ENCODE measurements at regions not wholly inside any gene's neighbourhood (a gene's known extent, or its start where the extent isn't known, plus 50 kb on each side); places are given as distances from the start of the nearest gene placed in this dataset.

DNA sequence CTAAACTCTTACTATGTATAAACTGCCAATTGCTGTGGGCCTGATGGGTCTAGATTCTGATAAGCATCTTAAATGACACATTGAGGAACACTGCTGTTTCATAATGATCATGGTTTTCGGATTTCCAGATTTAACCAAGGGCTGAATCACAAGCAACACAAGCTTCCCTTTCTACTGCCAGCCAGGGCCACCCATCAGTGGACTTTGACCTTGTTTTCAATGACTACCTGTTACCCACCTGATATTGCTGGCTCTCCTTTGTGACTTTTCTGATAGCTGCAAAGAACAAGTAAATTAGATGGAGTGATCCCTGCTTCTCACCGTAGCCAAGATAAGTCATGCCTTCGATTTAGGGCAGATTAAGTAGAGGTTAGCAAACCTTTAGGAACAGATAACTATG, 259.0 kb downstream of the PAX3 start:
- Histone ChIP-seq H3K4me2 (no peak overlapping the region), H3K27ac (ENCODE audit: low read depth in 2 of 2, low read length in 1 of 2) (no peak overlapping the region), H2AFZ (ENCODE audit: low read depth) (no peak overlapping the region), H3K9me2 (no peaks in the 10 kb centered on the region), H3K4me1 (ENCODE audit: control insufficient read depth in 1 of 2, insufficient read depth in 2 of 2, low read depth in 1 of 2, low read length in 1 of 2) (no peaks in the 10 kb centered on the region), H3F3A (replicated peaks; ENCODE audit: insufficient read depth) (no peaks in the 10 kb centered on the region), H3K27me3 (ENCODE audit: insufficient read depth) (peaks cover 4% of the 10 kb centered on the region; the same call in 1 of the 2 replicates), H4K20me1 (ENCODE audit: insufficient read depth) (no peaks in the 10 kb centered on the region), H3K36me3 (replicated peaks in 1 of 2; ENCODE audit: control insufficient read depth in 1 of 2, insufficient read depth in 2 of 2, low read length in 1 of 2) (no peaks in the 10 kb centered on the region), H3K9me3 (no peaks in the 10 kb centered on the region), H3K4me3 (ENCODE audit: low read depth in 2 of 2, low read length in 1 of 2) (no peak overlapping the region), H3K79me2 (ENCODE audit: insufficient read depth) (no peaks in the 10 kb centered on the region), H3K9ac (no peak overlapping the region)
- ChIA-PET POLR2A (no interaction called here), CTCF (interaction anchor here (3.1 kb wide), 1 partner anchor 15 kb away, joined by 26 read pairs; no protein-coding TSS in a partner anchor)
- no peak for TF ChIP-seq SIN3A (IDR thresholded peaks at IDR 0.05; ENCODE audit: borderline replicate concordance, low read depth, low read length)
- no peak for TF ChIP-seq GABPA (IDR thresholded peaks at IDR 0.05; ENCODE audit: low read depth)
- TF ChIP-seq, protein P1, sequence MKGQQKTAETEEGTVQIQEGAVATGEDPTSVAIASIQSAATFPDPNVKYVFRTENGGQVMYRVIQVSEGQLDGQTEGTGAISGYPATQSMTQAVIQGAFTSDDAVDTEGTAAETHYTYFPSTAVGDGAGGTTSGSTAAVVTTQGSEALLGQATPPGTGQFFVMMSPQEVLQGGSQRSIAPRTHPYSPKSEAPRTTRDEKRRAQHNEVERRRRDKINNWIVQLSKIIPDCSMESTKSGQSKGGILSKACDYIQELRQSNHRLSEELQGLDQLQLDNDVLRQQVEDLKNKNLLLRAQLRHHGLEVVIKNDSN (IDR thresholded peaks at IDR 0.05; ENCODE audit: borderline replicate concordance, low read depth): no peak
- TF ChIP-seq, protein P2, sequence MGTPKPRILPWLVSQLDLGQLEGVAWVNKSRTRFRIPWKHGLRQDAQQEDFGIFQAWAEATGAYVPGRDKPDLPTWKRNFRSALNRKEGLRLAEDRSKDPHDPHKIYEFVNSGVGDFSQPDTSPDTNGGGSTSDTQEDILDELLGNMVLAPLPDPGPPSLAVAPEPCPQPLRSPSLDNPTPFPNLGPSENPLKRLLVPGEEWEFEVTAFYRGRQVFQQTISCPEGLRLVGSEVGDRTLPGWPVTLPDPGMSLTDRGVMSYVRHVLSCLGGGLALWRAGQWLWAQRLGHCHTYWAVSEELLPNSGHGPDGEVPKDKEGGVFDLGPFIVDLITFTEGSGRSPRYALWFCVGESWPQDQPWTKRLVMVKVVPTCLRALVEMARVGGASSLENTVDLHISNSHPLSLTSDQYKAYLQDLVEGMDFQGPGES (IDR thresholded peaks at IDR 0.05; ENCODE audit: low read depth, low read length): no peak
- no peak for TF ChIP-seq PBX3 (IDR thresholded peaks at IDR 0.05)
- TF ChIP-seq FOSL2 (IDR thresholded peaks at IDR 0.05; ENCODE audit: borderline replicate concordance, low read depth): no peak
- TF ChIP-seq, protein P3, sequence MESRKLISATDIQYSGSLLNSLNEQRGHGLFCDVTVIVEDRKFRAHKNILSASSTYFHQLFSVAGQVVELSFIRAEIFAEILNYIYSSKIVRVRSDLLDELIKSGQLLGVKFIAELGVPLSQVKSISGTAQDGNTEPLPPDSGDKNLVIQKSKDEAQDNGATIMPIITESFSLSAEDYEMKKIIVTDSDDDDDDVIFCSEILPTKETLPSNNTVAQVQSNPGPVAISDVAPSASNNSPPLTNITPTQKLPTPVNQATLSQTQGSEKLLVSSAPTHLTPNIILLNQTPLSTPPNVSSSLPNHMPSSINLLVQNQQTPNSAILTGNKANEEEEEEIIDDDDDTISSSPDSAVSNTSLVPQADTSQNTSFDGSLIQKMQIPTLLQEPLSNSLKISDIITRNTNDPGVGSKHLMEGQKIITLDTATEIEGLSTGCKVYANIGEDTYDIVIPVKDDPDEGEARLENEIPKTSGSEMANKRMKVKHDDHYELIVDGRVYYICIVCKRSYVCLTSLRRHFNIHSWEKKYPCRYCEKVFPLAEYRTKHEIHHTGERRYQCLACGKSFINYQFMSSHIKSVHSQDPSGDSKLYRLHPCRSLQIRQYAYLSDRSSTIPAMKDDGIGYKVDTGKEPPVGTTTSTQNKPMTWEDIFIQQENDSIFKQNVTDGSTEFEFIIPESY (IDR thresholded peaks at IDR 0.05; ENCODE audit: borderline replicate concordance, low read depth): no peak
- no peak for TF ChIP-seq MEF2A (IDR thresholded peaks at IDR 0.05; ENCODE audit: borderline replicate concordance, low read depth)
- TF ChIP-seq RAD21 (IDR thresholded peaks at IDR 0.05; ENCODE audit: low read length): no peak
- TF ChIP-seq EP300 (IDR thresholded peaks at IDR 0.05; ENCODE audit: borderline replicate concordance in 1 of 2, low read depth in 1 of 2, low read length in 1 of 2): no peak
- WGBS (ENCODE audit: low lambda C conversion rate): 1% methylated on average over 3 of the region's 3 CpGs
- DNase-seq: no peak

DNA sequence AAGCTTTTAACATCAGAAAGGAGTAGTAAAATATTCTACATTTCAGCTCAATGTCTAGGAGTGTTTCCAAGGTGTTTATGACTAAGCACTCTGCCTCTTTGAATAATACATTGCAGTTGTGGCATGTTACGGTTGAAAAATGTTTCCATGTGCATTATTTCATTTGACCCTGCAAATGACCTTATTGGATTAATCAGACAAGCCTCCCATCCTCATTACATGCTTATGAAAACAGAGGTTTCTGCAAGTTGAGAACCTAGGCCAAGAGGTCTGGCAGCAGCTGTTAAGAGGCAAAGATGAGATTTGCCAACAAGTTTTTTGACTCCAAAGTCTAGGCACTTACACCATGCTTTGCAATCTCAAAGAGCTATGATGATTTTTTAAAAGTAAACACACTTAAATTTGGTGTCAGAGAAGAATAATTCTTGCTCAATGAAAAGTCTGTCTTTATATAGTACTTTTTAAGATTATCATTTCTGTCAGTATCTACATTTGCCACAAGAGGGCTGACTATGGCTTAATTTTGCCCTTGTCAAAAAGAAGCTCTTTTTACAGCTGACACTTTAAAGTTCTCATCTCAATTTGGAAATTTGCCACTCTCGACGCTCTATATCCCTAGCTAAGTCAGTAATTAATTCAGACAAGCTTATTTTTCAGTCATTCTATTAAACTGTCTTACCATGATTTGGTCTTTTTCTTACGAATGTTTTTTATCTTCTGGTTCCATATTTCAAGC, 260.6 kb downstream of the PAX3 start:
- Histone ChIP-seq H3K4me1 (ENCODE audit: control insufficient read depth in 1 of 2, insufficient read depth in 2 of 2, low read depth in 1 of 2, low read length in 1 of 2) (no peaks in the 10 kb centered on the region), H3F3A (replicated peaks; ENCODE audit: insufficient read depth) (no peaks in the 10 kb centered on the region), H3K4me3 (ENCODE audit: low read depth in 2 of 2, low read length in 1 of 2) (peak overlapping the region in 1 of 2 experiments; percentile 36; a peak in 1 of 4 replicates), H3K4me2 (no peak overlapping the region), H3K27ac (ENCODE audit: low read depth in 2 of 2, low read length in 1 of 2) (no peak overlapping the region), H4K20me1 (ENCODE audit: insufficient read depth) (no peaks in the 10 kb centered on the region), H3K9me3 (no peaks in the 10 kb centered on the region), H3K36me3 (replicated peaks in 1 of 2; ENCODE audit: control insufficient read depth in 1 of 2, insufficient read depth in 2 of 2, low read length in 1 of 2) (no peaks in the 10 kb centered on the region), H3K79me2 (ENCODE audit: insufficient read depth) (no peaks in the 10 kb centered on the region), H3K9me2 (no peaks in the 10 kb centered on the region), H3K27me3 (ENCODE audit: insufficient read depth) (peaks cover 6% of the 10 kb centered on the region; the same call in 1 of the 2 replicates), H2AFZ (ENCODE audit: low read depth) (no peak overlapping the region), H3K9ac (no peak overlapping the region)
- POLR2A ChIA-PET: no interaction called here
- WGBS (ENCODE audit: low lambda C conversion rate): 7% methylated on average over 4 of the region's 4 CpGs
- TF ChIP-seq RCOR1 (IDR thresholded peaks at IDR 0.05; ENCODE audit: low read length) (no peak), RFX5 (IDR thresholded peaks at IDR 0.05; ENCODE audit: low read length) (no peak), NFIC (IDR thresholded peaks at IDR 0.05; ENCODE audit: borderline replicate concordance) (no peak), GABPA (IDR thresholded peaks at IDR 0.05; ENCODE audit: low read depth) (no peak), GATA2 (CRISPR knock-in tag; IDR thresholded peaks at IDR 0.05) (no peak), RAD21 (IDR thresholded peaks at IDR 0.05; ENCODE audit: low read length) (peak; percentile 23; the same call in 1 of the 2 replicates)
- TF ChIP-seq, protein P4, sequence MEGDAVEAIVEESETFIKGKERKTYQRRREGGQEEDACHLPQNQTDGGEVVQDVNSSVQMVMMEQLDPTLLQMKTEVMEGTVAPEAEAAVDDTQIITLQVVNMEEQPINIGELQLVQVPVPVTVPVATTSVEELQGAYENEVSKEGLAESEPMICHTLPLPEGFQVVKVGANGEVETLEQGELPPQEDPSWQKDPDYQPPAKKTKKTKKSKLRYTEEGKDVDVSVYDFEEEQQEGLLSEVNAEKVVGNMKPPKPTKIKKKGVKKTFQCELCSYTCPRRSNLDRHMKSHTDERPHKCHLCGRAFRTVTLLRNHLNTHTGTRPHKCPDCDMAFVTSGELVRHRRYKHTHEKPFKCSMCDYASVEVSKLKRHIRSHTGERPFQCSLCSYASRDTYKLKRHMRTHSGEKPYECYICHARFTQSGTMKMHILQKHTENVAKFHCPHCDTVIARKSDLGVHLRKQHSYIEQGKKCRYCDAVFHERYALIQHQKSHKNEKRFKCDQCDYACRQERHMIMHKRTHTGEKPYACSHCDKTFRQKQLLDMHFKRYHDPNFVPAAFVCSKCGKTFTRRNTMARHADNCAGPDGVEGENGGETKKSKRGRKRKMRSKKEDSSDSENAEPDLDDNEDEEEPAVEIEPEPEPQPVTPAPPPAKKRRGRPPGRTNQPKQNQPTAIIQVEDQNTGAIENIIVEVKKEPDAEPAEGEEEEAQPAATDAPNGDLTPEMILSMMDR (IDR thresholded peaks at IDR 0.05): peak; percentile 55
- CTCF ChIA-PET: interaction anchor here (0.6 to 3.1 kb wide), 10 partner anchors 8 to 576 kb away, joined by 3 to 26 read pairs (median 4); no protein-coding TSS in a partner anchor
- no peak for DNase-seq
